B cell (primary cell): ENCODE measurements at regions not wholly inside any gene's neighbourhood (a gene's known extent, or its start where the extent isn't known, plus 50 kb on each side); places are given as distances from the start of the nearest gene placed in this dataset.

Experiments used
- ATAC-seq: fragments of 200-7000 bp; cut with Tn5 transposase; one replicate; pipeline ENCODE4 v1.10.0; 2021; ENCODE audit warnings: low read depth, mild to moderate bottlenecking, moderate number of reproducible peaks, moderate library complexity
- CTCF ChIA-PET: fragments of 350-600 bp; sonication (Branson Sonifier 250); formaldehyde crosslinking; loops from one replicate; lab custom pipeline; 2021; ENCODE audit warnings: antibody characterized with exemption, inconsistent platforms; lab: Charles Lee
- POLR2A ChIA-PET: fragments of 350-600 bp; sonication (Branson Sonifier 250); formaldehyde crosslinking; loops from one replicate; lab custom pipeline; 2021; ENCODE audit warnings: antibody characterized with exemption; lab: Charles Lee
- DNase-seq: peaks from one replicate; pipeline ENCODE4 v3.0.0; 2013
- H2AFZ ChIP-seq: 2 replicates; pipeline ENCODE4 v1.6.1; 2012; ENCODE audit warnings: mild to moderate bottlenecking, low read depth, low read length; ENCODE audit not compliant: insufficient read depth, poor library complexity, severe bottlenecking
- H3K27ac ChIP-seq, 2 donors: 1 replicate in 1 of 2; 2 replicates in 1 of 2; pipeline ENCODE4 v1.5.1; 2012 to 2013; ENCODE audit warnings: low read length in 2 of 2, mild to moderate bottlenecking in 2 of 2, moderate library complexity in 1 of 2
- H3K27me3 ChIP-seq, 4 experiments: fragments of 200-600 bp in 1 of 4; sonication (generic) in 1 of 4; replicated peaks in 1 of 4; 1 replicate in 2 of 4; 2 replicates in 2 of 4; pipeline versions ENCODE4 v1.6.1 to v1.7.0; 2013 to 2016; ENCODE audit warnings: low read length in 3 of 4, mild to moderate bottlenecking in 2 of 4, mixed read lengths in 1 of 4, moderate library complexity in 1 of 4; ENCODE audit not compliant: insufficient read depth in 4 of 4, control insufficient read depth in 3 of 4; ENCODE audit errors: control extremely low read depth in 1 of 4
- H3K36me3 ChIP-seq, 2 experiments: replicated peaks in 1 of 2; 1 replicate in 1 of 2; 2 replicates in 1 of 2; pipeline versions ENCODE4 v1.6.1 to v1.7.1; 2013; ENCODE audit warnings: low read length in 1 of 2; ENCODE audit not compliant: insufficient read depth in 2 of 2, control insufficient read depth in 1 of 2; ENCODE audit errors: control extremely low read depth in 1 of 2, extremely low read depth in 1 of 2
- H3K4me1 ChIP-seq, 2 donors: fragments of 200-600 bp in 1 of 2; sonication (generic) in 1 of 2; 1 replicate in 1 of 2; 2 replicates in 1 of 2; pipeline versions ENCODE4 v1.5.1 to v1.6.1; 2013 to 2017; ENCODE audit warnings: low read length in 2 of 2; ENCODE audit not compliant: control insufficient read depth in 2 of 2, insufficient read depth in 2 of 2
- H3K4me2 ChIP-seq: replicated peaks from 2 replicates; pipeline ENCODE3; 2012; ENCODE audit warnings: mild to moderate bottlenecking, low read depth, low read length; ENCODE audit not compliant: poor library complexity, severe bottlenecking
- H3K4me3 ChIP-seq, 5 experiments: fragments of 200-600 bp in 1 of 5; sonication (generic) in 1 of 5; 1 replicate in 3 of 5; 2 replicates in 2 of 5; pipeline versions ENCODE4 v1.5.1 to v1.7.0; 2011 to 2016; ENCODE audit warnings: low read length in 4 of 5, mild to moderate bottlenecking in 4 of 5, low read depth in 2 of 5, control low read depth in 1 of 5, moderate library complexity in 1 of 5; ENCODE audit not compliant: insufficient read depth in 1 of 5; ENCODE audit errors: control extremely low read depth in 1 of 5, extremely low read depth in 1 of 5
- H3K79me2 ChIP-seq: fragments of 200-600 bp; sonication (generic); one replicate; pipeline ENCODE4 v1.6.0; 2016; ENCODE audit warnings: low read length; ENCODE audit not compliant: control insufficient read depth, insufficient read depth
- H3K9ac ChIP-seq: fragments of 200-600 bp; sonication (generic); 2 replicates; pipeline ENCODE4 v1.6.1; 2017; ENCODE audit warnings: mild to moderate bottlenecking, low read length, moderate library complexity
- H3K9me3 ChIP-seq, 3 donors: one replicate each; pipeline versions ENCODE4 v1.6.1 to v1.7.1; 2013; ENCODE audit warnings: low read length in 2 of 3; ENCODE audit not compliant: control insufficient read depth in 2 of 3, insufficient read depth in 1 of 3; ENCODE audit errors: control extremely low read depth in 1 of 3
- H4K20me1 ChIP-seq: 2 replicates; pipeline ENCODE4 v1.6.0; 2012; ENCODE audit warnings: mild to moderate bottlenecking, low read length; ENCODE audit not compliant: insufficient read depth, control insufficient read depth, poor library complexity, severe bottlenecking
- H3K27ac Mint-ChIP-seq: one replicate; pipeline ENCODE4 v1.8.0; 2021; ENCODE audit warnings: mixed read lengths
- H3K27me3 Mint-ChIP-seq: one replicate; pipeline ENCODE4 v1.8.0; 2021; ENCODE audit warnings: mixed read lengths
- H3K4me1 Mint-ChIP-seq: one replicate; pipeline ENCODE4 v1.8.0; 2021; ENCODE audit warnings: mixed read lengths
- H3K4me3 Mint-ChIP-seq: one replicate; pipeline ENCODE4 v1.8.0; 2021; ENCODE audit warnings: mixed read lengths
- H3K9me3 Mint-ChIP-seq: one replicate; pipeline ENCODE4 v1.8.0; 2022; ENCODE audit warnings: mixed read lengths; ENCODE audit not compliant: insufficient read depth
- CTCF ChIP-seq: fragments of 200-600 bp; IDR thresholded peaks from one replicate; pipeline ENCODE4 v1.8.0; 2022; ENCODE audit warnings: antibody characterized with exemption, mild to moderate bottlenecking
- EZH2 ChIP-seq: IDR thresholded peaks from 2 replicates; pipeline ENCODE4 v1.6.1; 2012; ENCODE audit warnings: borderline replicate concordance, low read depth, mild to moderate bottlenecking, moderate library complexity, low read length; ENCODE audit not compliant: insufficient read depth, poor library complexity, severe bottlenecking
- WGBS: methylation state at CpG from one replicate; pipeline ENCODE4 v1.1.5; 2013; ENCODE audit warnings: missing lambda C conversion rate; ENCODE audit not compliant: insufficient coverage; 5-methylcytosine and 5-hydroxymethylcytosine counted together
- intact Hi-C: fragments of 100-400 bp; cut with micrococcal nuclease; formaldehyde crosslinking; loops from one replicate; pipeline ENCODE4 v1.10.0; 2022

- Histone ChIP-seq H3K4me1 (no peaks in the 10 kb centered on the region), H3K4me3 (no peak overlapping the region), H3K9ac (no peak overlapping the region), H3K27me3 (peaks cover 0 to 7% (median 1%) of the 10 kb centered on the region in 4 experiments), H3K36me3 (no peaks in the 10 kb centered on the region), H4K20me1 (no peaks in the 10 kb centered on the region), H3K79me2 (no peaks in the 10 kb centered on the region), H3K4me2 (no peak overlapping the region), H2AFZ (no peak overlapping the region), H3K9me3 (no peaks in the 10 kb centered on the region), H3K27ac (no peak overlapping the region)
- Mint-ChIP-seq H3K27ac (no peak overlapping the region), H3K27me3 (peaks cover 8% of the 10 kb centered on the region), H3K9me3 (no peaks in the 10 kb centered on the region), H3K4me3 (no peak overlapping the region), H3K4me1 (no peaks in the 10 kb centered on the region)
- ChIA-PET CTCF (no interaction called here), POLR2A (no interaction called here)
- DNase-seq = no peak
- ATAC-seq = no peak
- TF ChIP-seq CTCF = no peak
- no peak for TF ChIP-seq EZH2
- WGBS = 50% methylated on average over 9 of the region's 15 CpGs
- intact Hi-C loops = no loop called here
Measured at GRCh38 chr11:119874660-119875238, 145.7 kb upstream of the NECTIN1 start.

- Mint-ChIP-seq H3K27ac (no peak overlapping the region), H3K9me3 (no peaks in the 10 kb centered on the region), H3K4me1 (no peaks in the 10 kb centered on the region), H3K4me3 (no peak overlapping the region), H3K27me3 (peaks cover 8% of the 10 kb centered on the region)
- ATAC-seq = no peak
- Histone ChIP-seq H3K4me2 (no peak overlapping the region), H3K4me3 (no peak overlapping the region), H3K36me3 (no peaks in the 10 kb centered on the region), H4K20me1 (no peaks in the 10 kb centered on the region), H3K27me3 (peaks cover 0 to 7% (median 1%) of the 10 kb centered on the region in 4 experiments), H2AFZ (no peak overlapping the region), H3K27ac (no peak overlapping the region), H3K9ac (no peak overlapping the region), H3K79me2 (no peaks in the 10 kb centered on the region), H3K9me3 (no peaks in the 10 kb centered on the region), H3K4me1 (no peaks in the 10 kb centered on the region)
- no peak for DNase-seq
- ChIA-PET POLR2A (no interaction called here), CTCF (no interaction called here)
- intact Hi-C loops = no loop called here
- WGBS = 85% methylated on average over 15 of the region's 17 CpGs
- TF ChIP-seq EZH2 = no peak
- no peak for TF ChIP-seq CTCF
Measured at GRCh38 chr11:119873761-119874421, 144.9 kb upstream of the NECTIN1 start.
